ENCODE measurements at regions not wholly inside any gene's neighbourhood (a gene's known extent, or its start where the extent isn't known, plus 50 kb on each side); places are given as distances from the start of the nearest gene placed in this dataset.

DNA sequence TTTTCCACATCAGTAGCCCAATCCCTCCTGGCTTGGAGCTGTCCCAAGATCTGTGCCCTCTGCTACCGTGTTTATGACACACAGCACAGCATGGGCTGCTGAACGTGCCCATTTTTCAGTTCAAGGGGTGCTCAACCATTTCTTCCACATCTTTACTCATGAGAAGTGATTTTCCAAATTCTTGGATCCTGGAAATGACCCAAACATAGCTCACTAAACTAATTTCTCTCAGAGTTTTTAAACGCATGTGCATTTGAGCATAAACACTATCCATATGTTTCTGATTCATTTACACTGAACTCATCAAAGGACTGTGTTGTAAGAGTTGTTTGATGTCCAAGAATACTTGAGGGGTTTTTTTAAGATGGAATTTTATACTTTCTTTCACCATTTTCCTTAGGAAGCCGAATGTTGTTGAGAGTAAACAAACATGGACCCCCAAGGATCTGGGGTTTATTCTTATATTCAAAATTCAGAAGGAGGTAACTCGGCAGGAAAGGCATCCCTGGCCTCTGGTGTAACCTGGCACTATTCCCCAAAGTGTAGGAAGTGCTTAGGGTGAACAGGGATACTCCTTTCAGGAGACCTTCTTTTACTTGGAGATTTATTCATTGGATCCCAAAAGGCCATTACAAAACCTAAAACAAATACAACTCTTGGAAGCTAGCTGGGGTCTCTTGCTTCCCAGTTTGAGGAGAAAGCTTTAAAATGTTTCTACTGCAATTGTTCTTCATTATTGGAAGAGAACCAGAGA lies 215.0 kb downstream of the BMP4 start:
- TF ChIP-seq, protein P1, sequence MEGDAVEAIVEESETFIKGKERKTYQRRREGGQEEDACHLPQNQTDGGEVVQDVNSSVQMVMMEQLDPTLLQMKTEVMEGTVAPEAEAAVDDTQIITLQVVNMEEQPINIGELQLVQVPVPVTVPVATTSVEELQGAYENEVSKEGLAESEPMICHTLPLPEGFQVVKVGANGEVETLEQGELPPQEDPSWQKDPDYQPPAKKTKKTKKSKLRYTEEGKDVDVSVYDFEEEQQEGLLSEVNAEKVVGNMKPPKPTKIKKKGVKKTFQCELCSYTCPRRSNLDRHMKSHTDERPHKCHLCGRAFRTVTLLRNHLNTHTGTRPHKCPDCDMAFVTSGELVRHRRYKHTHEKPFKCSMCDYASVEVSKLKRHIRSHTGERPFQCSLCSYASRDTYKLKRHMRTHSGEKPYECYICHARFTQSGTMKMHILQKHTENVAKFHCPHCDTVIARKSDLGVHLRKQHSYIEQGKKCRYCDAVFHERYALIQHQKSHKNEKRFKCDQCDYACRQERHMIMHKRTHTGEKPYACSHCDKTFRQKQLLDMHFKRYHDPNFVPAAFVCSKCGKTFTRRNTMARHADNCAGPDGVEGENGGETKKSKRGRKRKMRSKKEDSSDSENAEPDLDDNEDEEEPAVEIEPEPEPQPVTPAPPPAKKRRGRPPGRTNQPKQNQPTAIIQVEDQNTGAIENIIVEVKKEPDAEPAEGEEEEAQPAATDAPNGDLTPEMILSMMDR (IDR thresholded peaks at IDR 0.05), result no peak

DNA sequence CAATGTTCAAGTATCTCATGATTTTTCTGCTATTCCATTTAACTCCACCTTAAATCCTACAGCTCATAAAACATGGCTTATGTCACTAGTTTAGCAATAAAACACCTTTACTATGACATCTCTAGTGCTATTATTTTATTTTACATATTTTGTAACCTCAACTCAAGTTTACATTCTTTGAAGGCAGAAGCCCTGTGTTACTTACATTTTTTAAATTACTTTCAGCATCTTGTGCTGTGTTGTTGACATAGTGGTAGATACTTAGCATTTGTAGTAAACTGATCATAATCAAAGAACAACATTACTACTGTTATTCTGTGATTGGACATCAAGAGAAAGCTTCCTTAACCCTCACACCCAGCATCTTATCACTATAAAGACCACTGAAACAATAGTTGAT lies 216.1 kb downstream of the BMP4 start:
- TF ChIP-seq, protein P1 (IDR thresholded peaks at IDR 0.05), result no peak

DNA sequence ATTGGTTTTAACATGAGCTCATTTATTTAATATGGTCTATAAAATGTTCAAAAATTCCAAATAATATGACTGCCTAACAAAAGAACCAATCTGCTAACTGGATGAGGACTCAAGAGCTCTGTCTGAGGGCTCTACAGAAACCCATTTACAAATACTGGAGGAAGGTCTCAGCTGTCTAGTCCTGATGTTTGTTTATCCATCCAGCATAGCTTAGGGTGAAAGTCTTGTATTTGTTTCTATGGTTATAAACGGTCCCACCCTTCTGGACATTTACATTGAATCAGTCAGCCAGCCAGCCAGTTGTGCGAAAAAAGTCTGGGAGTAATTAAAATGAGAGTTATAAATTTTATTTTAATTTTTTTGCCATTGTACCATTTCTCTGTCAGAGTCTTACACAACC lies 220.7 kb downstream of the BMP4 start:
- TF ChIP-seq, protein P1 (IDR thresholded peaks at IDR 0.05), result no peak

DNA sequence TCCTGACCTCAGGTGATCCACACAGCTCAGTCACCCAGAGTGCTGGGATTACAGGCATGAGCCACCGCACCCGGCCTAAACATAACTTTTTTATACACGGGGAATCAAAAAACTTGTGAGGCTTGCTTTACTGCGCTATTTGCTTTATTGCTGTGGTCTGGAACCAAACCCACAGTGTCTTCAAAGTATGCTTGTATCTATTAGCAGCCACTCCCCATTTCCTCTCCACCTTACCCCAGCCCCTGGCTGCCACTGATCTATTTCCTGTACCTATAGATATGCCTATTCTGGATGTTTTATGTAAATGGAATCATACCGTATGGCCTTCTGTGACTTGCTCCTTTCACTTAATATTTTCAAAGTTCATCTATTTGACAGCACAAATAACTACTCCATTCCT lies 233.4 kb downstream of the BMP4 start:
- TF ChIP-seq, protein P1 (IDR thresholded peaks at IDR 0.05), result no peak

DNA sequence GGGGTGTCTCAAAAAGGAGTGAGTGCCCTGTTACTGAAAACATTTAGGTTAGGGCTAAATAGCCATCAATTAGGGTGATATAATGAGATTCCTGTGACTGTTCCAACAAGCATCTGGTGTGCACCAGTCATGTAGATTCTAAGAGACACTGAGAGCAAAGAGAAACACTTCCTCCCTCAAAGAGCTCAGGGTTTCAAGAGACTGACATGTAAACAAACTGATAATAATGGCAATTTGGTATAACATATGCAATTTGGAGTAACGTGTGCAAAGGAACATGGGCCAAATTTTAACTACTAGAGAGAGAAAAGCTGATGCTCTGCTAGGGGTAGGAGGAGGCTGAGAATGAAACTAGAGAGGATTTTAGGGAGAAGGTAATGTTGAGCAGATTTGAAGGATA lies 237.1 kb downstream of the BMP4 start:
- TF ChIP-seq, protein P1 (IDR thresholded peaks at IDR 0.05), result no peak

DNA sequence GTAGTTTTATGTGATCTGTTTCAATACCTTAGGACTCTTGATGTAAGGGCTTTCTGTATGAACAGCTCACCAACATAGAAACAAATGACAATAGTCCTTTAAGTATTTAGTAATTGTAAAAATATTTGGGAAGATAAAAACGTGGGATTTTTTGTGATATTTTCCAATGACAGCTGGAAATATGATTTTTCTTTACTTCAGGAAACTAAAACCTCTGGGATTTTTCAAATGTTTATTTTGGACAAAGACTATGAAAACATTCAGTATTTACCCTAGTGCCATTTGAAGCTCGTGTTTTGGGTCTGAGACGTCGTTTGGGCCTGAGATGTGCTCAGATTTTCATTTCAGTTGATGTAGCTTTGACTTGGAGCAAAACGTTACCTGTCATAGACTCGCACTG lies 240.0 kb downstream of the BMP4 start:
- TF ChIP-seq, protein P1 (IDR thresholded peaks at IDR 0.05), result no peak

DNA sequence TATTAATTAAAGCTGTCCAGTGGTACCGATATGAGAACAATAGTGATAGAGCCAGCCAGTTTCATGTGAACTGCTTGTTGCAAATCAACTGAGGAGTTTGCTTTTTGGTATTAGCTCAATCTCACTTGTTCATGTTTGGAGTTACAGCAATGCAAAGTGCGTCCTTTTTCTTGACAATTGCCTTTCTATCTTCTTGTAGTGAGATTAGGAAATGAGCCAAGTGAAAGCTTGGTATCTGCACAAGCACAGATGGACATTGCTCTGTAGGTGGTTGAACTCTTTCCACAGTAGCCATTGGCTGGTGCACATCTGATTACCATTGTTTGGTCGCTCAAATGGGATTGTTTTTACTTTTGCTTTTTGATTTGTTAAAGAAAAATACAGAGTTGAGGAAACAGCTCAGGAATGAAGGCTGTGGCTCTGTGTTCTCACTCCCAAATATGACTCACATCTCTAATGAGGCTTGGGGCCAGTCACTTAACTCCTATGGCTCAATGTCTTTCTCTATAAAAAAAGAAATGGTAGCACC lies 241.4 kb downstream of the BMP4 start:
- TF ChIP-seq, protein P1 (IDR thresholded peaks at IDR 0.05), result no peak

Measured in LNCAP (cell line).